HepG2 (cell line): ENCODE measurements at regions not wholly inside any gene's neighbourhood (a gene's known extent, or its start where the extent isn't known, plus 50 kb on each side); places are given as distances from the start of the nearest gene placed in this dataset.

Experiments
- ATAC-seq: fragments of 200-7000 bp; cut with Tn5 transposase; 3 replicates; pipeline ENCODE4 v1.9.1; 2020; ENCODE audit warnings: mild to moderate bottlenecking, moderate library complexity
- BruUV-seq: library from RNA; stranded (reverse); fragments of 400-500 nt; replicated peaks from 2 replicates; lab custom pipeline; 2021; lab: Mats Ljungman, UMichigan
- CTCF ChIA-PET: fragments of 300-600 bp; formaldehyde crosslinking; extraction: SDS; loops from one replicate; lab custom pipeline; 2021; ENCODE audit warnings: low total read pairs, inconsistent platforms, low intra/inter-chr PET ratio; lab: Yijun Ruan, JAX
- POLR2A ChIA-PET: fragments of 350-600 bp; sonication (Branson Sonifier 250); formaldehyde crosslinking; loops from one replicate; lab custom pipeline; 2020; ENCODE audit warnings: antibody characterized with exemption, inconsistent platforms; lab: Yijun Ruan, JAX
- DNase-seq: peaks from one replicate; pipeline ENCODE4 v3.0.0-alpha.2; 2015; ENCODE audit warnings: low spot score
- FAIRE-seq: peaks from 3 replicates; lab custom pipeline; 2011; peaks lifted over from hg19 to GRCh38; lab: Jason Lieb, UNC
- H2AFZ ChIP-seq: one replicate; pipeline ENCODE4 v1.6.1; 2011; ENCODE audit warnings: low read length, inconsistent platforms
- H3K27ac ChIP-seq: fragments of 300-600 bp; 3 replicates; pipeline ENCODE4 v1.8.0; 2011; ENCODE audit warnings: mixed run types, mild to moderate bottlenecking, mixed read lengths, low read length, inconsistent platforms; ENCODE audit not compliant: insufficient read depth; ENCODE audit errors: extremely low read length
- H3K27me3 ChIP-seq, 2 experiments: fragments of 200-600 bp in 1 of 2; 2 replicates in 1 of 2; 3 replicates in 1 of 2; pipeline versions ENCODE4 v1.6.0 to v1.8.0; 2011; ENCODE audit warnings: low read length in 2 of 2, mild to moderate bottlenecking in 2 of 2, moderate library complexity in 2 of 2, inconsistent platforms in 1 of 2; ENCODE audit not compliant: insufficient read depth in 2 of 2, control insufficient read depth in 1 of 2
- H3K36me3 ChIP-seq, 2 experiments: fragments of 200-600 bp in 1 of 2; replicated peaks in 1 of 2; 2 replicates in 1 of 2; 3 replicates in 1 of 2; pipeline versions ENCODE4 v1.5.1 to v1.8.0; 2011; ENCODE audit warnings: low read length in 2 of 2, inconsistent platforms in 1 of 2; ENCODE audit not compliant: insufficient read depth in 2 of 2, control insufficient read depth in 1 of 2
- H3K4me1 ChIP-seq: 2 replicates; pipeline ENCODE4 v1.5.1; 2012; ENCODE audit warnings: low read length, inconsistent platforms; ENCODE audit not compliant: insufficient read depth
- H3K4me2 ChIP-seq: 2 replicates; pipeline ENCODE4 v1.6.0; 2011; ENCODE audit warnings: low read depth, low read length, inconsistent platforms
- H3K4me3 ChIP-seq, 3 experiments: fragments of 200-600 bp in 1 of 3; sonication (generic), shearing (Covaris generic) in 1 of 3; replicated peaks in 1 of 3; 2 replicates each; pipeline ENCODE4 v1.5.1; 2011 to 2016; ENCODE audit warnings: low read length in 3 of 3, inconsistent platforms in 2 of 3, low read depth in 2 of 3, mild to moderate bottlenecking in 2 of 3, control low read depth in 1 of 3, mixed read lengths in 1 of 3; ENCODE audit not compliant: insufficient read depth in 1 of 3
- H3K79me2 ChIP-seq: one replicate; pipeline ENCODE4 v1.6.1; 2011; ENCODE audit warnings: low read length, inconsistent platforms; ENCODE audit not compliant: insufficient read depth
- H3K9ac ChIP-seq: 2 replicates; pipeline ENCODE4 v1.6.0; 2011; ENCODE audit warnings: mild to moderate bottlenecking, low read depth, low read length, inconsistent platforms; ENCODE audit not compliant: insufficient read depth
- H3K9me3 ChIP-seq: 2 replicates; pipeline ENCODE4 v1.5.1; 2012; ENCODE audit warnings: mild to moderate bottlenecking, low read length
- H4K20me1 ChIP-seq: 2 replicates; pipeline ENCODE4 v1.6.0; 2011; ENCODE audit warnings: inconsistent platforms, mild to moderate bottlenecking, low read length, moderate library complexity; ENCODE audit not compliant: insufficient read depth
- ARNT ChIP-seq: fragments of 450-650 bp; IDR thresholded peaks from 2 replicates; pipeline ENCODE4 v1.6.1; 2017
- FLYWCH1 ChIP-seq: sonication (generic); formaldehyde crosslinking; IDR thresholded peaks from 2 replicates; pipeline ENCODE4 v1.8.1; 2023; ENCODE audit warnings: mild to moderate bottlenecking, missing genetic modification reagents
- FOXA3 ChIP-seq: IDR thresholded peaks from 2 replicates; pipeline ENCODE4 v1.6.1; 2016; ENCODE audit warnings: missing genetic modification reagents, missing compliant biosample characterization
- GTF3A ChIP-seq: sonication (generic); formaldehyde crosslinking; conservative IDR thresholded peaks from 2 replicates; pipeline ENCODE4 v1.4.0; 2020; ENCODE audit warnings: mild to moderate bottlenecking, missing genetic modification reagents
- NFE2 ChIP-seq: sonication (generic); formaldehyde crosslinking; IDR thresholded peaks from 2 replicates; pipeline ENCODE4 v1.4.0; 2020; ENCODE audit warnings: missing genetic modification reagents
- PTBP1 ChIP-seq: fragments of 200-400 bp; formaldehyde crosslinking; IDR thresholded peaks from 2 replicates; pipeline ENCODE4 v1.6.1; 2018; ENCODE audit warnings: low read length, low read depth; ENCODE audit not compliant: poor library complexity, severe bottlenecking
- RARG ChIP-seq: sonication (generic); formaldehyde crosslinking; IDR thresholded peaks from 2 replicates; pipeline ENCODE4 v1.4.0; 2020; ENCODE audit warnings: low read depth, mild to moderate bottlenecking, missing genetic modification reagents
- SIN3A ChIP-seq: IDR thresholded peaks from 2 replicates; pipeline ENCODE4 v1.6.1; 2011; ENCODE audit warnings: low read depth, mild to moderate bottlenecking, control low read depth, low read length, borderline replicate concordance
- SMAD1 ChIP-seq: sonication (generic); formaldehyde crosslinking; IDR thresholded peaks from 2 replicates; pipeline ENCODE4 v1.4.0; 2020; ENCODE audit warnings: missing genetic modification reagents, low read depth, mild to moderate bottlenecking, borderline replicate concordance
- TSC22D2 ChIP-seq: sonication (generic); formaldehyde crosslinking; IDR thresholded peaks from 2 replicates; pipeline ENCODE4 v1.5.1; 2020; ENCODE audit warnings: missing genetic modification reagents, mild to moderate bottlenecking, borderline replicate concordance
- WIZ ChIP-seq: sonication (generic); formaldehyde crosslinking; IDR thresholded peaks from 2 replicates; pipeline ENCODE4 v1.5.1; 2020; ENCODE audit warnings: mild to moderate bottlenecking, missing genetic modification reagents
- ZNF260 ChIP-seq: sonication (generic); formaldehyde crosslinking; IDR thresholded peaks from 2 replicates; pipeline ENCODE4 v1.4.0; 2020; ENCODE audit warnings: missing genetic modification reagents, low read depth, mild to moderate bottlenecking, borderline replicate concordance
- ZNF3 ChIP-seq: IDR thresholded peaks from 2 replicates; pipeline ENCODE4 v1.7.0; 2017; ENCODE audit warnings: inconsistent platforms
- ZNF678 ChIP-seq: sonication (generic); formaldehyde crosslinking; IDR thresholded peaks from 2 replicates; pipeline ENCODE4 v1.4.0; 2020; ENCODE audit warnings: mild to moderate bottlenecking, missing genetic modification reagents
- ZNF7 ChIP-seq: IDR thresholded peaks from 2 replicates; pipeline ENCODE4 v1.6.1; 2016; ENCODE audit warnings: missing biosample characterization, missing genetic modification reagents
- ZSCAN21 ChIP-seq: sonication (generic); formaldehyde crosslinking; IDR thresholded peaks from 2 replicates; pipeline ENCODE4 v1.8.0; 2022; ENCODE audit warnings: mild to moderate bottlenecking, missing genetic modification reagents, moderate library complexity, borderline replicate concordance
- ZSCAN30 ChIP-seq: sonication (generic); formaldehyde crosslinking; IDR thresholded peaks from 2 replicates; pipeline ENCODE4 v1.5.0; 2020; ENCODE audit warnings: mild to moderate bottlenecking, missing genetic modification reagents
- WGBS: methylation state at CpG from one replicate; pipeline ENCODE4 v1.1.6; 2017; ENCODE audit warnings: low lambda C conversion rate; 5-methylcytosine and 5-hydroxymethylcytosine counted together
- in situ Hi-C: cut with HindIII; loops from 2 replicates; pipeline ENCODE4 v1.10.0; 2017; ENCODE audit warnings: low pct_unique_long_range_greater_than_20kb; ENCODE audit not compliant: extremely low pct_ligation_motif_present
- intact Hi-C: fragments of 100-400 bp; cut with micrococcal nuclease; formaldehyde crosslinking; loops from one replicate; pipeline ENCODE4 v1.10.0; 2022; ENCODE audit not compliant: unreplicated experiment

GRCh38 chr5:135644816-135645215 is 66.0 kb upstream of the CXCL14 start:
- ATAC-seq (no peak), FAIRE-seq (no peak), DNase-seq (no peak)
- intact Hi-C loops (no loop called here), in situ Hi-C loops (no loop called here)
- Histone ChIP-seq H3K27ac (no peak overlapping the region), H3K4me1 (no peaks in the 10 kb centered on the region), H3K4me2 (no peak overlapping the region), H3K79me2 (no peaks in the 10 kb centered on the region), H3K36me3 (no peaks in the 10 kb centered on the region), H3K9ac (no peak overlapping the region), H4K20me1 (no peaks in the 10 kb centered on the region), H3K27me3 (no peaks in the 10 kb centered on the region), H3K4me3 (no peak overlapping the region), H2AFZ (no peak overlapping the region), H3K9me3 (no peaks in the 10 kb centered on the region)
- POLR2A ChIA-PET: no interaction called here
- no TSS peak for BruUV-seq
- CTCF ChIA-PET: no interaction called here
- TF ChIP-seq ZNF678 (CRISPR knock-in tag) (no peak), ZNF260 (CRISPR knock-in tag) (no peak), ZSCAN21 (CRISPR knock-in tag) (no peak), ARNT (no peak), NFE2 (CRISPR knock-in tag) (no peak), SMAD1 (CRISPR knock-in tag) (no peak), SIN3A (no peak), PTBP1 (no peak), FOXA3 (CRISPR knock-in tag) (no peak), ZNF3 (CRISPR knock-in tag) (no peak), ZNF7 (CRISPR knock-in tag) (no peak), GTF3A (CRISPR knock-in tag) (no peak), FLYWCH1 (no peak), ZSCAN30 (CRISPR knock-in tag) (no peak), RARG (no peak), WIZ (CRISPR knock-in tag) (no peak), TSC22D2 (CRISPR knock-in tag) (no peak)
- 69% methylated on average over 6 of the region's 6 CpGs for WGBS
